ENCODE measurements at regions not wholly inside any gene's neighbourhood (a gene's known extent, or its start where the extent isn't known, plus 50 kb on each side); places are given as distances from the start of the nearest gene placed in this dataset.

DNA sequence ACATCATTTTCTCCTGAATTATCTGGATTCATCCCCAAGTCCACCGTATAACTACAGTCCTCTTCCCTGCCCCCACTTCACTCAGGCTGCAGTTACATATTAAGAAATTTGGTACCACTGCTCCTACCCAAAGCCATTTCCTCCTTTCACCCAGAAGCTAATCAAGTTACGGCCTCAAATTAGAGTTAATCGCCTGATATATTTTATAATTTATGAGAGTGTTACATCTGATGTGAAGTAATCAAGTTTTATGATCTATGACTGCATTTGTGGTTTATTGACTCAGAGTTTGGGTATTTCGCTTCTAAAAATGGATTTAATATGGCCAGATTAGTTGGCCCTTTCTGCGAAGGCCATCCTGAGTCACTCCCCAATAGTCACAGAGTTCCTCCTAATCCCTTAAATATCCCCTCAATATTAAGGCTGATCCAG, 223.6 kb upstream of the KIF2A start:
- no peak for TF ChIP-seq HDGF (IDR thresholded peaks at IDR 0.05; ENCODE audit: borderline replicate concordance)
- TF ChIP-seq ARNT (IDR thresholded peaks at IDR 0.05) = no peak
- TF ChIP-seq SP1 (IDR thresholded peaks at IDR 0.05) = no peak
- TF ChIP-seq PKNOX1 (IDR thresholded peaks at IDR 0.05) = no peak
- no peak for TF ChIP-seq CTBP1 (IDR thresholded peaks at IDR 0.05; ENCODE audit: borderline replicate concordance)
